HG02759 (cell line): ENCODE measurements at regions not wholly inside any gene's neighbourhood (a gene's known extent, or its start where the extent isn't known, plus 50 kb on each side); places are given as distances from the start of the nearest gene placed in this dataset.
"Not testable (repeated sequence)": the region's sequence is repeated elsewhere in the genome, so short reads cannot be mapped to it uniquely, and the experiment has no call there.

ENCODE experiments used
- ATAC-seq: cut with Tn5 transposase; IDR thresholded peaks from one replicate; pipeline ENCODE4 v1.9.1; 2021; ENCODE audit warnings: mild to moderate bottlenecking, moderate library complexity; ENCODE audit not compliant: unreplicated experiment

- no peak for ATAC-seq
Observed at GRCh38 chr4:132085105-132085504, 1064.0 kb upstream of the PCDH10 start.

GRCh38 chr4:132094017-132094416, 1055.1 kb upstream of the PCDH10 start:
- ATAC-seq, result no peak

GRCh38 chr4:132097041-132097440, 1052.1 kb upstream of the PCDH10 start:
- no peak for ATAC-seq

GRCh38 chr4:132101526-132101925, 1047.6 kb upstream of the PCDH10 start:
- ATAC-seq, result no peak

GRCh38 chr4:132108784-132109183, 1040.3 kb upstream of the PCDH10 start:
- no peak for ATAC-seq

GRCh38 chr4:132114885-132115284, 1034.2 kb upstream of the PCDH10 start:
- no peak for ATAC-seq

GRCh38 chr4:132122741-132123140, 1026.4 kb upstream of the PCDH10 start:
- not testable (repeated sequence) for ATAC-seq

- ATAC-seq, result peak; percentile 73
Observed at GRCh38 chr4:132123870-132124623, 1025.0 kb upstream of the PCDH10 start.

- ATAC-seq, result no peak
Observed at GRCh38 chr4:132124624-132124974, 1024.5 kb upstream of the PCDH10 start.

- ATAC-seq, result no peak
Observed at GRCh38 chr4:132125131-132125530, 1024.0 kb upstream of the PCDH10 start.

GRCh38 chr4:132132433-132132832, 1016.7 kb upstream of the PCDH10 start:
- ATAC-seq, result no peak

- no peak for ATAC-seq
Observed at GRCh38 chr4:132169660-132170059, 979.4 kb upstream of the PCDH10 start.

- ATAC-seq, result no peak
Observed at GRCh38 chr4:132180020-132180427, 969.1 kb upstream of the PCDH10 start.

GRCh38 chr4:132195176-132195575, 953.9 kb upstream of the PCDH10 start:
- no peak for ATAC-seq

- ATAC-seq, result no peak
Observed at GRCh38 chr4:132203618-132204017, 945.5 kb upstream of the PCDH10 start.

GRCh38 chr4:132214519-132214918, 934.6 kb upstream of the PCDH10 start:
- no peak for ATAC-seq

- ATAC-seq, result no peak
Observed at GRCh38 chr4:132218406-132218805, 930.7 kb upstream of the PCDH10 start.

GRCh38 chr4:132227151-132227856, 921.8 kb upstream of the PCDH10 start:
- ATAC-seq, result no peak

GRCh38 chr4:132227857-132228165, 921.3 kb upstream of the PCDH10 start:
- ATAC-seq, result not testable (repeated sequence)

- ATAC-seq, result no peak
Observed at GRCh38 chr4:132228676-132229075, 920.4 kb upstream of the PCDH10 start.

- no peak for ATAC-seq
Observed at GRCh38 chr4:132230025-132230424, 919.1 kb upstream of the PCDH10 start.

- ATAC-seq, result no peak
Observed at GRCh38 chr4:132238697-132239096, 910.4 kb upstream of the PCDH10 start.

GRCh38 chr4:132240081-132240480, 909.0 kb upstream of the PCDH10 start:
- ATAC-seq, result no peak
